NCI-H345 treated with DMSO at 0.1 percent for 48 hours (cell line): ENCODE measurements at regions not wholly inside any gene's neighbourhood (a gene's known extent, or its start where the extent isn't known, plus 50 kb on each side); places are given as distances from the start of the nearest gene placed in this dataset.

Experiments
- DNase-seq: peaks from one replicate; lab custom pipeline; 2025; ENCODE audit not compliant: unreplicated experiment; lab: John Stamatoyannopoulos, UW

- no peak for DNase-seq
These were observed 108.1 kb downstream of the DHX15 start for GRCh38 chr4:24476282-24476681.

- DNase-seq, result no peak
These were observed 108.6 kb downstream of the DHX15 start for GRCh38 chr4:24475756-24476155.

- DNase-seq, result peak; percentile 24
These were observed 111.0 kb downstream of the DHX15 start for GRCh38 chr4:24473309-24473721.

- peak; percentile 23 for DNase-seq
These were observed 111.6 kb downstream of the DHX15 start for GRCh38 chr4:24472514-24473308.

GRCh38 chr4:24472161-24472510 is 112.2 kb downstream of the DHX15 start:
- no peak for DNase-seq

GRCh38 chr4:24471486-24472160 is 112.7 kb downstream of the DHX15 start:
- peak; percentile 9 for DNase-seq

GRCh38 chr4:24470666-24471485 is 113.5 kb downstream of the DHX15 start:
- peak; percentile 9 for DNase-seq

GRCh38 chr4:24468071-24468470 is 116.3 kb downstream of the DHX15 start:
- DNase-seq, result no peak

- DNase-seq, result no peak
These were observed 119.8 kb downstream of the DHX15 start for GRCh38 chr4:24464566-24464965.

GRCh38 chr4:24456431-24456830 is 127.9 kb downstream of the DHX15 start:
- no peak for DNase-seq

GRCh38 chr4:24453951-24454350 is 130.4 kb downstream of the DHX15 start:
- no peak for DNase-seq

- DNase-seq, result no peak
These were observed 132.5 kb downstream of the DHX15 start for GRCh38 chr4:24451870-24452269.

GRCh38 chr4:24443200-24443599 is 141.2 kb downstream of the DHX15 start:
- no peak for DNase-seq

GRCh38 chr4:24440765-24441164 is 143.6 kb downstream of the DHX15 start:
- no peak for DNase-seq

- no peak for DNase-seq
These were observed 150.1 kb downstream of the DHX15 start for GRCh38 chr4:24434241-24434640.

GRCh38 chr4:24433515-24434214 is 150.7 kb downstream of the DHX15 start:
- no peak for DNase-seq

- no peak for DNase-seq
These were observed 155.5 kb downstream of the DHX15 start for GRCh38 chr4:24428850-24429249.

- no peak for DNase-seq
These were observed 157.8 kb downstream of the DHX15 start for GRCh38 chr4:24426557-24426956.

GRCh38 chr4:24425863-24426262 is 158.5 kb downstream of the DHX15 start:
- no peak for DNase-seq

- no peak for DNase-seq
These were observed 160.7 kb downstream of the DHX15 start for GRCh38 chr4:24423670-24424069.

- no peak for DNase-seq
These were observed 161.7 kb downstream of the DHX15 start for GRCh38 chr4:24422644-24423043.
